Mammary epithelial cell (primary cell): ENCODE measurements at regions not wholly inside any gene's neighbourhood (a gene's known extent, or its start where the extent isn't known, plus 50 kb on each side); places are given as distances from the start of the nearest gene placed in this dataset.

Experiments used
- CTCF ChIP-seq, 2 donors: IDR thresholded peaks in 1 of 2; conservative IDR thresholded peaks in 1 of 2; 2 replicates each; pipeline ENCODE4 v1.5.1; 2011 to 2012; ENCODE audit warnings: inconsistent platforms in 2 of 2, low read length in 2 of 2, mild to moderate bottlenecking in 2 of 2, control low read depth in 1 of 2, low read depth in 1 of 2; ENCODE audit not compliant: insufficient read depth in 1 of 2; ENCODE audit errors: extremely low read depth in 1 of 2
- EZH2 ChIP-seq: IDR thresholded peaks from 2 replicates; pipeline ENCODE4 v1.6.1; 2012; ENCODE audit warnings: low read length, inconsistent platforms, borderline replicate concordance

- no peak for TF ChIP-seq CTCF (conservative IDR thresholded peaks at IDR 0.05 in 1 of 2, IDR thresholded peaks at IDR 0.05 in 1 of 2; ENCODE audit: extremely low read depth in 1 of 2, insufficient read depth in 1 of 2, low read depth in 1 of 2, low read length in 2 of 2)
- no peak for TF ChIP-seq EZH2
These were observed 1141.4 kb downstream of the TBL1XR1 start for GRCh38 chr3:176055836-176056235.
